ENCODE measurements at regions not wholly inside any gene's neighbourhood (a gene's known extent, or its start where the extent isn't known, plus 50 kb on each side); places are given as distances from the start of the nearest gene placed in this dataset.

GRCh38 chr10:2970190-2970823, 97.0 kb upstream of the PFKP start:
- Histone ChIP-seq H3K9me3 (no peaks in the 10 kb centered on the region), H3K27ac (no peak overlapping the region), H3K4me1 (no peaks in the 10 kb centered on the region), H3K4me3 (no peak overlapping the region), H3K36me3 (no peaks in the 10 kb centered on the region), H3K27me3 (no peaks in the 10 kb centered on the region)
- intact Hi-C loops (cut with DNase I): no loop called here
- TF ChIP-seq CTCF (IDR thresholded peaks at IDR 0.05) (no peak), POLR2AphosphoS5 (IDR thresholded peaks at IDR 0.05; ENCODE audit: insufficient read depth in 1 of 2, low read depth in 1 of 2) (no peak), POLR2A (IDR thresholded peaks at IDR 0.05) (no peak)
- DNase-seq (ENCODE audit: extremely low spot score in 2 of 2): no peak

- intact Hi-C loops (cut with DNase I): no loop called here
- TF ChIP-seq CTCF (IDR thresholded peaks at IDR 0.05): no peak
- TF ChIP-seq POLR2A (IDR thresholded peaks at IDR 0.05): no peak
- TF ChIP-seq POLR2AphosphoS5 (IDR thresholded peaks at IDR 0.05; ENCODE audit: insufficient read depth in 1 of 2, low read depth in 1 of 2): no peak
- H3K27me3 ChIP-seq: no peaks in the 10 kb centered on the region
- no peaks in the 10 kb centered on the region for H3K36me3 ChIP-seq
- DNase-seq (ENCODE audit: extremely low spot score in 2 of 2): no peak
- no peak overlapping the region for H3K27ac ChIP-seq
- no peak overlapping the region for H3K4me3 ChIP-seq
- no peaks in the 10 kb centered on the region for H3K4me1 ChIP-seq
- no peaks in the 10 kb centered on the region for H3K9me3 ChIP-seq
These were observed 98.8 kb upstream of the PFKP start for GRCh38 chr10:2968401-2969058.

GRCh38 chr10:2966134-2966533, 101.2 kb upstream of the PFKP start:
- DNase-seq (ENCODE audit: extremely low spot score in 2 of 2): no peak
- Histone ChIP-seq H3K27ac (no peak overlapping the region), H3K36me3 (no peaks in the 10 kb centered on the region), H3K4me1 (no peaks in the 10 kb centered on the region), H3K27me3 (no peaks in the 10 kb centered on the region), H3K4me3 (no peak overlapping the region), H3K9me3 (no peaks in the 10 kb centered on the region)
- TF ChIP-seq POLR2A (IDR thresholded peaks at IDR 0.05) (no peak), CTCF (IDR thresholded peaks at IDR 0.05) (no peak), POLR2AphosphoS5 (IDR thresholded peaks at IDR 0.05; ENCODE audit: insufficient read depth in 1 of 2, low read depth in 1 of 2) (no peak)
- intact Hi-C loops (cut with DNase I): no loop called here

GRCh38 chr10:2964632-2965296, 102.6 kb upstream of the PFKP start:
- DNase-seq (ENCODE audit: extremely low spot score in 2 of 2): no peak
- H3K27me3 ChIP-seq: no peaks in the 10 kb centered on the region
- intact Hi-C loops (cut with DNase I): no loop called here
- H3K9me3 ChIP-seq: no peaks in the 10 kb centered on the region
- H3K4me3 ChIP-seq: no peak overlapping the region
- no peaks in the 10 kb centered on the region for H3K36me3 ChIP-seq
- TF ChIP-seq CTCF (IDR thresholded peaks at IDR 0.05) (no peak), POLR2A (IDR thresholded peaks at IDR 0.05) (no peak), POLR2AphosphoS5 (IDR thresholded peaks at IDR 0.05; ENCODE audit: insufficient read depth in 1 of 2, low read depth in 1 of 2) (no peak)
- H3K27ac ChIP-seq: no peak overlapping the region
- no peaks in the 10 kb centered on the region for H3K4me1 ChIP-seq
